Esophagus muscularis mucosa (tissue), 4 donors: ENCODE measurements at regions not wholly inside any gene's neighbourhood (a gene's known extent, or its start where the extent isn't known, plus 50 kb on each side); places are given as distances from the start of the nearest gene placed in this dataset.

Experiments used
- EP300 ChIP-seq: sonication (generic); formaldehyde crosslinking; IDR thresholded peaks from one replicate; pipeline ENCODE4 v1.6.1; 2017; ENCODE audit warnings: antibody characterized with exemption
- POLR2A ChIP-seq: fragments of 450-650 bp; IDR thresholded peaks from one replicate; pipeline ENCODE4 v1.6.1; 2017; ENCODE audit warnings: antibody characterized with exemption, moderate library complexity, mild to moderate bottlenecking, low read depth
- POLR2AphosphoS5 ChIP-seq, 2 donors: sonication (generic); formaldehyde crosslinking; IDR thresholded peaks; one replicate each; pipeline ENCODE4 v1.6.1; 2017; ENCODE audit warnings: antibody characterized with exemption in 2 of 2
- TF ChIP-seq, protein P1 (sequence below), 3 experiments: fragments of 200-600 bp in 2 of 3; fragments of 450-650 bp in 1 of 3; sonication (generic) in 2 of 3; IDR thresholded peaks; one replicate each; pipeline ENCODE4 v1.5.1; 2017 to 2019; ENCODE audit warnings: antibody characterized with exemption in 3 of 3, mild to moderate bottlenecking in 2 of 3, moderate library complexity in 1 of 3

DNA sequence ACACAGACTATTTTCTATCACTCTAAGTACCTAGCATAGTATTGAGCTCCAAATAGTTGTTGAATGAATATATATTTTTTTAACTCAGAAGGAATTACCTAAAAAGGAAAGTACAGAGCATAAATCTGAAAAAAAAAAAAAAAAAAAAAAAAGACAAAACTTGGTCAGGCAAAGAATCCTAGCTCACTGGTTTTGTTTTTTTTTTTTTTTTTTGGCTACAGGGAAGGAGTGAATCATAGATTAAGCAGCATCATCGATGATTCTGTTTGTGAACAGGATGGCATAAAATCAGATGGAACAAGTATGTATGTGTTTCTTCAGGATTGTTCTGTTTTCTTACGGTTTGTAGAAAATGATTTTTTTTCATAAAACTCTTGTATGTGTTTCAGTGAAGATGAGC is 66.1 kb upstream of the BCAT1 start:
- TF ChIP-seq, protein P1, sequence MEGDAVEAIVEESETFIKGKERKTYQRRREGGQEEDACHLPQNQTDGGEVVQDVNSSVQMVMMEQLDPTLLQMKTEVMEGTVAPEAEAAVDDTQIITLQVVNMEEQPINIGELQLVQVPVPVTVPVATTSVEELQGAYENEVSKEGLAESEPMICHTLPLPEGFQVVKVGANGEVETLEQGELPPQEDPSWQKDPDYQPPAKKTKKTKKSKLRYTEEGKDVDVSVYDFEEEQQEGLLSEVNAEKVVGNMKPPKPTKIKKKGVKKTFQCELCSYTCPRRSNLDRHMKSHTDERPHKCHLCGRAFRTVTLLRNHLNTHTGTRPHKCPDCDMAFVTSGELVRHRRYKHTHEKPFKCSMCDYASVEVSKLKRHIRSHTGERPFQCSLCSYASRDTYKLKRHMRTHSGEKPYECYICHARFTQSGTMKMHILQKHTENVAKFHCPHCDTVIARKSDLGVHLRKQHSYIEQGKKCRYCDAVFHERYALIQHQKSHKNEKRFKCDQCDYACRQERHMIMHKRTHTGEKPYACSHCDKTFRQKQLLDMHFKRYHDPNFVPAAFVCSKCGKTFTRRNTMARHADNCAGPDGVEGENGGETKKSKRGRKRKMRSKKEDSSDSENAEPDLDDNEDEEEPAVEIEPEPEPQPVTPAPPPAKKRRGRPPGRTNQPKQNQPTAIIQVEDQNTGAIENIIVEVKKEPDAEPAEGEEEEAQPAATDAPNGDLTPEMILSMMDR (IDR thresholded peaks at IDR 0.05) = no peak
- TF ChIP-seq POLR2A = no peak
- TF ChIP-seq POLR2AphosphoS5 (IDR thresholded peaks at IDR 0.05) = no peak
- TF ChIP-seq EP300 = no peak
